Duodenal mucosa (tissue), 2 donors: ENCODE measurements at regions not wholly inside any gene's neighbourhood (a gene's known extent, or its start where the extent isn't known, plus 50 kb on each side); places are given as distances from the start of the nearest gene placed in this dataset.

Source experiments
- H3K27ac ChIP-seq: one replicate; pipeline ENCODE4 v1.7.0; 2013; ENCODE audit warnings: low read depth, low read length
- H3K27me3 ChIP-seq, 2 donors: one replicate each; pipeline ENCODE4 v1.7.0; 2013; ENCODE audit warnings: low read length in 2 of 2, control low read depth in 1 of 2; ENCODE audit not compliant: insufficient read depth in 2 of 2, control insufficient read depth in 1 of 2
- H3K36me3 ChIP-seq, 2 donors: one replicate each; pipeline ENCODE4 v1.7.0; 2013; ENCODE audit warnings: low read length in 2 of 2, control low read depth in 1 of 2; ENCODE audit not compliant: insufficient read depth in 2 of 2, control insufficient read depth in 1 of 2
- H3K4me1 ChIP-seq, 2 donors: one replicate each; pipeline ENCODE4 v1.7.0; 2013; ENCODE audit warnings: low read length in 2 of 2, control low read depth in 1 of 2; ENCODE audit not compliant: insufficient read depth in 2 of 2, control insufficient read depth in 1 of 2
- H3K4me3 ChIP-seq, 2 donors: one replicate each; pipeline ENCODE4 v1.7.0; 2013; ENCODE audit warnings: low read length in 2 of 2, low read depth in 1 of 2
- H3K9ac ChIP-seq, 2 donors: one replicate each; pipeline ENCODE4 v1.7.0; 2013; ENCODE audit warnings: low read length in 2 of 2, low read depth in 1 of 2
- H3K9me3 ChIP-seq, 2 donors: one replicate each; pipeline ENCODE4 v1.7.0; 2013; ENCODE audit warnings: low read length in 2 of 2, control low read depth in 1 of 2; ENCODE audit not compliant: control insufficient read depth in 1 of 2

DNA sequence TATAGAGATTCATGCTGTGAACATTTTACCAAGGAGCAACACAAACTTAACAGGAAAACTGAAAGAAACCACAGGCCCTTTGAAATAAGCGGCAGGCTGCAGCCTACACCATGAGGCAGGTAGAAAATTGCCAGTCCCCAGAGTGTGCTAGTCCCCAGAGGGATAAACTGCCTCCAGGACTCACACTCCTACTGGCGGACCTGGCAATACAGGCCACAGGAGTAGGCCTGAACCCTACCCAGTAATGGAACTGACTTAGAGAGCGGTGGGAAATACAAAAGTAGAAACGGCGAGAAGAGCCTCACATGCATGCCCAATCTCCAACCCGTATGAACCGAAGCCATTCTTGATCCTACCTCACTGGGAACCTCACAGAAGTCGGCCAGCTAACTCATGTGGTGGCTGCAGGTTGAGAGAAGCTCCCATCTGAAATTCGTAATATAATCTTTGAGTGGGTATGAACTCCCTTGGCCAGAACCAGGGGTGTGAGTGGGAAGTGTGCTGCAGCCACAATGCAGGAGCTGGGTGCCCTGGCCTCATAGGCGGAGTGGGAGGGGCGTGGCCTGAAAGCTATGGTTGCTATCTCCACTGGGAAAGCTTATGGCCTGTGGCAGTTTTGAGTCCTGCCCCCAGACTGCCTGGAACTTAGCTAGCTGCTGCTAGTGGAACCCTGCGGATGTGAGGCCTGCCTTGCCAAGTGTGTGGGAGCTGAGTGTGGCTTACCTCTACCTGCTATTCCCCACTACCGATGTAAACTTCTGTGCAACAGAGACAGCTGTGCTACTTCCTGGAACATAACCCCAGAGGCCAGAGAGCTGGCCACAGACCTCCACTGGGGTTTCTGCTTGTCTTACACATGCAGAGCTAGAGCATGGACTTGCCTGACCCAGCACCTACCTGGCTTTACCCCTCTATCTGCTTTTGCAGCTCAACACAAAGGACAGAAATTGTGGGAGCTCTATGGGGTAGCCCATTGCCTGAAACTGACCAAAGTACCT lies 146.5 kb upstream of the COL21A1 start:
- no peaks in the 10 kb centered on the region for H3K27me3 ChIP-seq
- H3K9ac ChIP-seq = no peak overlapping the region
- no peak overlapping the region for H3K4me3 ChIP-seq
- H3K27ac ChIP-seq = no peak overlapping the region
- peaks cover 5 to 6% of the 10 kb centered on the region in 2 donors for H3K4me1 ChIP-seq
- no peaks in the 10 kb centered on the region for H3K36me3 ChIP-seq
- no peaks in the 10 kb centered on the region for H3K9me3 ChIP-seq

DNA sequence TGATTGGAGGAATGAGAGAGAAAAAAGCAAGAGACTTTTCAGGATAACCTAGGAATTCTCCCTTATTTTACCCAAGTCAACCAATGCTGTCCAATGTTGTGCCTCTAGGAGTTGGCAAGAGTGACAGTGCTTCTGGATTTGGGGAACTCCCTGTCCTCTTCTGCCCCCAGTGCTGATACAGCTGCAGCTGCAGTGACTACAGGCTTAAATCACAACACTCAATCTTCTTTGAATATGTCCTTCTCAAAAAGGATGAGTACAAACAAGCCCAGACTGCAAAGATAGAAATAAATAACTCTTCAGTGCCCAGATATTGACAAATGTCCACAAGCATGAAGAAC lies 141.0 kb upstream of the COL21A1 start:
- Histone ChIP-seq H3K9ac (no peak overlapping the region), H3K4me3 (no peak overlapping the region), H3K27me3 (no peaks in the 10 kb centered on the region), H3K36me3 (no peaks in the 10 kb centered on the region), H3K9me3 (no peaks in the 10 kb centered on the region), H3K4me1 (peaks cover 4 to 17% of the 10 kb centered on the region in 2 donors), H3K27ac (no peak overlapping the region)

DNA sequence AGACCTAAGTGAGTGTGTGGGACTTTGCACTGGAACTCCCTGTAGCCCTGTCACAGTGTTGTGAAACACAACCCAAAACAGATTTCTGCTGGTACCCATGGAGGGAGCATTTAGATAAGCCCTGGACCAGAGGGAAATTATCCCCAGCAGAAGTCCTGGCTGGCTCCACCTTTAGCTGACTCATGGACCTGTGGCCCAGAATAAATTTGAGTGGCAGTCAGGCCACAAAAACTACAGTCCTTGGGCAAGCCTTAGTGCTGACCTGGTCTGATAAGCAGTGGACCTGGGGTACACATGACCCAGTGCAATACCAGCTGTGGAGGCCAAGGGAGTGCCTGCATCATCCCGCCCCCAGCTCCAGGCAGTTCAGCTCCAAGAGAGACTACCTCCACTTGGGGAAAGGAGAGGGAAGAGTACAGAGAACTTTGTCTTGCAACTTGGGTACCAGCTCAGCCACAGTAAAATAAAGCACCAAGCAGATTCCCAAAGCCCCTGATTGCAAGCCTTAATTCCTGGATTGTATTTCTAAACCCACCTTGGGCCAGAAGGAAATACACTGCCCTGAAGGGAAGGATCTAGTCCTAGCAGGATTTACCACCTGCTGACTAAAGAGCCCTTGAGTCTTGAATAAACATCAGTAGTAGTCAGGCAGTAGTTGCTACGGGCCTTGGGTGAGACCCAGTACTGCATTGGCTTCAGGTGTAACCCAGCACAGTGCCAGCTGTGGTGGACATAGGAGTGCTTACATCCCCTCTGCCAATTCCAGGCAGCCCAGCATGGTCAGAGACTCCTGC lies 140.4 kb upstream of the COL21A1 start:
- peaks cover 4 to 17% of the 10 kb centered on the region in 2 donors for H3K4me1 ChIP-seq
- H3K4me3 ChIP-seq = no peak overlapping the region
- H3K36me3 ChIP-seq = no peaks in the 10 kb centered on the region
- no peak overlapping the region for H3K9ac ChIP-seq
- no peaks in the 10 kb centered on the region for H3K9me3 ChIP-seq
- H3K27ac ChIP-seq = no peak overlapping the region
- no peaks in the 10 kb centered on the region for H3K27me3 ChIP-seq

DNA sequence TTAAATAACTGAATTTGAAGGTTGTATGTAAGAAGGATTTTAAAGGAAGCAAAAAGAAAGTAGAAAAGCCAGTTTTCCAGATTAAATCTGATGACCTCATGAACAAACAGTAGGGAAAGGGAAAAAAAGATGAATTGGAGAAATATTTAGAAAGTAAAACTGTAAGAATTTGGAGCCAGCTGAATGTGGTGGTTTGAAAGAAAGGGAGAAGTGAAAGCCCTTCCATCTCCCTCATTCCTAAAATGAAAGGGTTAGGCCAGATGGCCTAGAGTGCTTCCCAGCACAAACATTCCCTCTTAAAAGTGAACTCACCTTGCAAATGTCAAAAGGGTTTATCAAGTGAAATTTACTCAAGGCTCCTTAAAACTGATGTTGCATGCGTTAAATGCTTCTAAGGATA lies 139.3 kb upstream of the COL21A1 start:
- Histone ChIP-seq H3K9me3 (no peaks in the 10 kb centered on the region), H3K36me3 (no peaks in the 10 kb centered on the region), H3K4me3 (no peak overlapping the region), H3K27ac (no peak overlapping the region), H3K4me1 (peaks cover 4 to 21% of the 10 kb centered on the region in 2 donors), H3K27me3 (no peaks in the 10 kb centered on the region), H3K9ac (no peak overlapping the region)

DNA sequence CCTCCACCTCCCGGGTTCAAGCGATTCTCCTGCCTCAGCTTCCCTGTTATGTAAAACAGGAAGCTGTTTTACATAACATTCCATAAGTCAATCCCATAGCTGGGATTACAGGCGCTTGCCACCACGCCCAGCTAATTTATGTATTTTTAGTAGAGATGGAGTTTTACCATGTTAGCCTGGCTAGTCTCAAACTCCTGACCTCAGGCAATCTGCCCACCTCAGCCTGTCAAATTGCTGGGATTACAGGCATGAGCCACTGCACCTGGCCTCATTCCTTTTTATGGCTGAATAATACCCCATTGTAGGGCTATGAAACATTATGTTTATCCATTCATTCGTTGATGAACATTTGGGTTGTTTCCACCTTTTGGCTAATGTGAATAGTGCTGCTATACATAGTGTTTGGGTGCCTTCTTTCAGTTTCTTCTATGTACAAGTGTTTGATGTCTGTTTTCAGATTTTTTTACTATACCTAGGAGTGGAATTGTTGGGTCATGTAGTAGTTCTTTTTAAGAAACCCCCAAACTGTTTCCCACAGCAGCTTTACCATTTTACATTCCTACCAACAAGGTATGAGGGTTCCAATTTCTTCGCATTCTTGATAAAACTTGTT lies 138.7 kb upstream of the COL21A1 start:
- H3K9me3 ChIP-seq = no peaks in the 10 kb centered on the region
- peaks cover 4 to 24% of the 10 kb centered on the region in 2 donors for H3K4me1 ChIP-seq
- no peak overlapping the region for H3K27ac ChIP-seq
- H3K27me3 ChIP-seq = no peaks in the 10 kb centered on the region
- H3K9ac ChIP-seq = no peak overlapping the region
- H3K36me3 ChIP-seq = no peaks in the 10 kb centered on the region
- no peak overlapping the region for H3K4me3 ChIP-seq

DNA sequence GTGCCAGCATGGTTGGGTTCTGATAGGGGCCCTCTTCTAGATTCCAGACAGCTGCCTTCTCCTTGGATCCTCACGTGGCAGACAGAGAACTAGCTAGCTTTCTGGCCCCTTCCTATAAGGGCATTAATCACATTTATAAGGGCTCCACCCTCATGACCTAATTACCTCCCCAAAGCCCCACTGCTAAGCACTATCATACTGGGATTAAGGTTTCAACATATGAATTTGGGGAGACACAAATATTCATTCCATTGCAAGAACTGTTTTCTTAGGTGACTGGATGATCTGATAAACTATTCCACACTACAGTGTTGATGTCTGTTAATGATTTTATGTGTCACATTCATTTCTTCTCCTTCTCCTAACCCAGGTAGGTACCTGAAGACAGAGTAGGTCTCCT lies 135.8 kb upstream of the COL21A1 start:
- Histone ChIP-seq H3K27ac (no peak overlapping the region), H3K9me3 (no peaks in the 10 kb centered on the region), H3K4me1 (peaks cover 4 to 19% of the 10 kb centered on the region in 2 donors), H3K4me3 (no peak overlapping the region), H3K27me3 (no peaks in the 10 kb centered on the region), H3K36me3 (no peaks in the 10 kb centered on the region), H3K9ac (no peak overlapping the region)

DNA sequence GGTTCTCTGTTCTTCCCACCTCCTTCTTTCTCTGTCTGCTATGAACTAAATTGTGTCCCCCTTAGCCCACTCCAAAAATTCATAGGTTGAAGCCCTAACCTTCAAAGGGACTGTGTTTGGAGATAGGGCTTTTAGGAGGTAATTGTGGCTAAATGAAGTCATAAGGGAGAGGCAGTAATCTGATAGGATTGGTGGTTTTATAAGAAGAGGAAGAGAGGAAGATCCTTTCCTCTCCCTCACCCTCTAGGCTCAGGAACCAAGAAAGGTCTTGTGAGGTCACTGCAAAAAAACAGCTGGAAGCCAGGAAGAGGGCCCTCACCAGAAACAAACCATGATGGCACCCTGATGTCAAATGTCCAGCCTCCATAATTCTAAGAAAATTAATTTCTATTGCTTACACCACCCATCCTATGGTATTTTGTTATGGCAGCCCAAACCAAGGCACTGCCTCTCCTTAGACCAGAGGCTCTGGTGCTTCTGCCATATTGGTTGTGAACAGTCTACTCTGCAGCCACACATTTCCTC lies 135.1 kb upstream of the COL21A1 start:
- Histone ChIP-seq H3K9ac (no peak overlapping the region), H3K9me3 (no peaks in the 10 kb centered on the region), H3K4me1 (peaks cover 2 to 12% of the 10 kb centered on the region in 2 donors), H3K27me3 (no peaks in the 10 kb centered on the region), H3K27ac (no peak overlapping the region), H3K36me3 (no peaks in the 10 kb centered on the region), H3K4me3 (no peak overlapping the region)

DNA sequence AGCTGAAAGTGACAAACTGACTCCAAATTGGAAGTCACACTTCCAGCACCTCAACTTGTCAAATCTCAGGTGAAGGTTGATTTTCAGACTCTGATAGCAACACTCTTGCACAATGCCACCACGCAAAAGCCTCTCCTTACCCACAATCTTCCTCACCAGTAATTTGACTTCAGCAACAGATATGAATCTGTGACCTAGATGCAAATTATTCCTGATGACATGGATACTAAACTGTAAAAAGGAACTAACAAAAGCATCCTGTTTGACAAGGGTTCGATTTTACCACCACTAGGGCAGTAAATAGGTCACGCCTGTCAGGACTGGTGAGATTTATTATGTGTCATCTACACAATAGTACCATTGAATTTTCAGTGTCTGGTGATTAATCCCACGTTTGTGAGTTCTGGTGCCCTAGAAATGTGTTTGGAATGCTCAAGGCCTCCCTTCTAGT lies 134.4 kb upstream of the COL21A1 start:
- peaks cover 0 to 7% of the 10 kb centered on the region in 2 donors for H3K4me1 ChIP-seq
- H3K9me3 ChIP-seq = no peaks in the 10 kb centered on the region
- H3K27me3 ChIP-seq = no peaks in the 10 kb centered on the region
- no peaks in the 10 kb centered on the region for H3K36me3 ChIP-seq
- no peak overlapping the region for H3K27ac ChIP-seq
- no peak overlapping the region for H3K9ac ChIP-seq
- no peak overlapping the region for H3K4me3 ChIP-seq

DNA sequence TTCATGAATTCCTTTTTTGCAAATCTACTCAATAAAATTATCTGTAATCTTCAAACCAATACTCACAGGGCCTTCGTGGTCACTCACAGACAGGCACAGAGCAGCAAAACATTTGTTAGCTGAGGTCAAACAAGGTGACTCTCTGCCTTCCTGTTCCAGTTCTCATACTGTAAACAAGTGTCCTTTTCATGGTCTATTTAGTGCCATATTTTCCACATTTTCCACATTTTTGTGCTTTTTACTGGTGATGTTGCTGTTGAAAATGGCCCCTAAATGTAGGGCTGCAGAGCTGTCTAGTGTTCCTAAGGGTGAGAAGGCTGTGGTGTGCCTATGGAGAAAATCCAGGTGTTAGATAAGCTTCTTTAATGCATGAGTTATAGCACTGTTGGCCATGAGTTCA lies 133.1 kb upstream of the COL21A1 start:
- H3K36me3 ChIP-seq = no peaks in the 10 kb centered on the region
- peaks cover 0 to 7% of the 10 kb centered on the region in 2 donors for H3K4me1 ChIP-seq
- H3K9me3 ChIP-seq = no peaks in the 10 kb centered on the region
- no peak overlapping the region for H3K4me3 ChIP-seq
- H3K27ac ChIP-seq = no peak overlapping the region
- no peaks in the 10 kb centered on the region for H3K27me3 ChIP-seq
- no peak overlapping the region for H3K9ac ChIP-seq
